ENCODE measurements at regions not wholly inside any gene's neighbourhood (a gene's known extent, or its start where the extent isn't known, plus 50 kb on each side); places are given as distances from the start of the nearest gene placed in this dataset.

DNA sequence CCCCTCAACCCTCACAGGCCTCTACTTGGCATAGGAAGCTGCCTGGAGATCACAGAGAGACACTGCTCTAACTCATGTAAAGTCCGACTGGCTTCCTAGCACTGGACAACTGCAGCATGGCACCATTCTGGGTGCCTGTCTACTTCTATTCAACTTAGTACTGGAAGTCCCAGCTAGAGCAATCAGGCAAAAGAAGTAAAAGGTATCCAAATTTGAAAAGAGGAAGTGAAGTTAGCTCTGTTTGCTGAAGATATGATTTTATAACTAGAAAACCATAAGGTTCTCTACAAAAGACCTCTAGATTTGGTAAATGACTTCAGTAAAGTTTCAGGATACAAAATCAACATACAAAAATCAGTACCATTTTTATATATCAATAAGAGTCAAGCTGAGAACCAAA is 1017.6 kb downstream of the PCDH9 start:
- H3K79me2 ChIP-seq (ENCODE audit: control insufficient read depth, insufficient read depth, low read length), result no peaks in the 10 kb centered on the region
- H2AFZ ChIP-seq (ENCODE audit: control insufficient read depth, low read depth, low read length), result no peak overlapping the region
- POLR2A ChIA-PET, result no interaction called here
- H3K9me3 ChIP-seq (replicated peaks; ENCODE audit: control insufficient read depth, insufficient read depth, low read length), result no peaks in the 10 kb centered on the region
- FAIRE-seq (no peak), DNase-seq (ENCODE audit: low read depth, low spot score) (no peak), ATAC-seq (peak; percentile 55)
- intact Hi-C loops (cut with micrococcal nuclease; ENCODE audit: unreplicated experiment) (no loop called here), in situ Hi-C loops (cut with MboI) (no loop called here)
- no peaks in the 10 kb centered on the region for H4K20me1 ChIP-seq (ENCODE audit: control insufficient read depth, insufficient read depth)
- H3K4me2 ChIP-seq (ENCODE audit: control insufficient read depth, insufficient read depth), result no peak overlapping the region
- 28% methylated on average over 1 of the region's 1 CpG for WGBS (ENCODE audit: insufficient coverage, insufficient replicate concordance, low lambda C conversion rate, missing lambda C conversion rate)
- SMC1A ChIA-PET (ENCODE audit: uncharacterized antibody, unreplicated experiment), result interaction anchor here (0.8 to 1.9 kb wide), 3 partner anchors 8 to 22 kb away, joined by 3 to 5 read pairs (median 3); no protein-coding TSS in a partner anchor
- no peak overlapping the region for H3K27ac ChIP-seq (ENCODE audit: control insufficient read depth, insufficient read depth)
- TF ChIP-seq POLR2A (IDR thresholded peaks at IDR 0.05; ENCODE audit: low read depth, low read length), result no peak
- peak; percentile 81 for TF ChIP-seq SPI1 (IDR thresholded peaks at IDR 0.05; ENCODE audit: borderline replicate concordance, insufficient read depth, low read depth, low read length)
- TF ChIP-seq ZNF24 (IDR thresholded peaks at IDR 0.05), result 0 out of 2 replicates have a peak, but pooled peaks have one; percentile 8
- TF ChIP-seq IKZF1 (conservative IDR thresholded peaks at IDR 0.05), result no peak
- no peaks in the 10 kb centered on the region for H3K27me3 ChIP-seq (replicated peaks in 1 of 2; ENCODE audit: control insufficient read depth in 2 of 2, insufficient read depth in 2 of 2, low read length in 1 of 2)
- CTCF ChIA-PET, result interaction anchor here (0.5 to 1.3 kb wide), 2 partner anchors 29 to 143 kb away, joined by 3 read pairs; no protein-coding TSS in a partner anchor
- no peak overlapping the region for H3K9ac ChIP-seq (ENCODE audit: control insufficient read depth, insufficient read depth, low read length)
- no TSS peak for BruUV-seq (replicated peaks)
- RAD21 ChIA-PET (ENCODE audit: unreplicated experiment), result interaction anchor here (1.2 kb wide), 1 partner anchor 75 kb away, joined by 3 read pairs; no protein-coding TSS in a partner anchor
- no peaks in the 10 kb centered on the region for H3K4me1 ChIP-seq (ENCODE audit: control insufficient read depth, insufficient read depth, low read length)
- H3K4me3 ChIP-seq, result no peak overlapping the region
- no peaks in the 10 kb centered on the region for H3K36me3 ChIP-seq (ENCODE audit: control insufficient read depth in 2 of 2, insufficient read depth in 2 of 2, low read length in 1 of 2)

DNA sequence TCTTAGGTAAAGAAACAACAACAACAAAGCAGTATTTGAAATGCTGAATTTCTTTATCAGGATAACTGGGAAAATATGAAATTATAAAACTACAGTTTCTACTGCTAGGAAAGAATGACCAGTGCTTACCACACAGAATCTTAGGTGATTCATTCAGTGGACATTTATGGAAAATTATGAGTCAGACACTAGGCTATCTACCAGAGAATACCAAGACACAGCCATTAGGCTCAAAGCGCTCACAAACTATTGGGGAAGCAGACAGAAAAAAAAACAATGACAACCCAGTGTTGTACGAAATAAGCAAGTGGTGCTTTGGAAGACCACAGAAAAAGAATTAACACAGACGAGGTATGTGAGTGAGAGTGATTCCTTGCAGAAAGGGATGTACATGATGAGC is 1019.5 kb downstream of the PCDH9 start:
- DNase-seq (ENCODE audit: low read depth, low spot score), result no peak
- Histone ChIP-seq H3K4me1 (ENCODE audit: control insufficient read depth, insufficient read depth, low read length) (no peaks in the 10 kb centered on the region), H3K79me2 (ENCODE audit: control insufficient read depth, insufficient read depth, low read length) (no peaks in the 10 kb centered on the region), H3K4me2 (ENCODE audit: control insufficient read depth, insufficient read depth) (no peak overlapping the region), H2AFZ (ENCODE audit: control insufficient read depth, low read depth, low read length) (no peak overlapping the region), H4K20me1 (ENCODE audit: control insufficient read depth, insufficient read depth) (no peaks in the 10 kb centered on the region), H3K27ac (ENCODE audit: control insufficient read depth, insufficient read depth) (no peak overlapping the region), H3K36me3 (ENCODE audit: control insufficient read depth in 2 of 2, insufficient read depth in 2 of 2, low read length in 1 of 2) (no peaks in the 10 kb centered on the region), H3K9ac (ENCODE audit: control insufficient read depth, insufficient read depth, low read length) (no peak overlapping the region), H3K4me3 (no peak overlapping the region), H3K9me3 (replicated peaks; ENCODE audit: control insufficient read depth, insufficient read depth, low read length) (no peaks in the 10 kb centered on the region), H3K27me3 (replicated peaks in 1 of 2; ENCODE audit: control insufficient read depth in 2 of 2, insufficient read depth in 2 of 2, low read length in 1 of 2) (no peaks in the 10 kb centered on the region)
- ChIA-PET POLR2A (no interaction called here), SMC1A (ENCODE audit: uncharacterized antibody, unreplicated experiment) (interaction anchor here (0.5 to 1.5 kb wide), 4 partner anchors 175 to 1253 kb away, joined by 3 to 5 read pairs (median 3); no protein-coding TSS in a partner anchor), CTCF (interaction anchor here (1.1 kb wide), 1 partner anchor 14 kb away, joined by 3 read pairs; no protein-coding TSS in a partner anchor), RAD21 (ENCODE audit: unreplicated experiment) (no interaction called here)
- WGBS (ENCODE audit: insufficient coverage, insufficient replicate concordance, low lambda C conversion rate, missing lambda C conversion rate), result 37% methylated on average over 3 of the region's 3 CpGs
- ATAC-seq, result no peak
- in situ Hi-C loops (cut with MboI) (no loop called here), intact Hi-C loops (cut with micrococcal nuclease; ENCODE audit: unreplicated experiment) (no loop called here)
- BruUV-seq (replicated peaks), result no TSS peak
- FAIRE-seq, result no peak
- TF ChIP-seq BRCA1 (IDR thresholded peaks at IDR 0.05; ENCODE audit: low read depth, low read length) (no peak), CHD2 (IDR thresholded peaks at IDR 0.05; ENCODE audit: borderline replicate concordance, low read depth, low read length) (no peak), IRF5 (IDR thresholded peaks at IDR 0.05; ENCODE audit: borderline replicate concordance) (no peak), STAT3 (IDR thresholded peaks at IDR 0.05; ENCODE audit: low read depth, low read length) (no peak), ZNF24 (IDR thresholded peaks at IDR 0.05) (no peak), ATF7 (IDR thresholded peaks at IDR 0.05; ENCODE audit: low read depth) (no peak), PML (IDR thresholded peaks at IDR 0.05; ENCODE audit: low read length) (no peak), RB1 (IDR thresholded peaks at IDR 0.05; ENCODE audit: borderline replicate concordance) (no peak), PAX8 (IDR thresholded peaks at IDR 0.05) (no peak), MEF2B (IDR thresholded peaks at IDR 0.05; ENCODE audit: partially characterized antibody, poor library complexity, severe bottlenecking) (no peak)
- TF ChIP-seq, protein P1, sequence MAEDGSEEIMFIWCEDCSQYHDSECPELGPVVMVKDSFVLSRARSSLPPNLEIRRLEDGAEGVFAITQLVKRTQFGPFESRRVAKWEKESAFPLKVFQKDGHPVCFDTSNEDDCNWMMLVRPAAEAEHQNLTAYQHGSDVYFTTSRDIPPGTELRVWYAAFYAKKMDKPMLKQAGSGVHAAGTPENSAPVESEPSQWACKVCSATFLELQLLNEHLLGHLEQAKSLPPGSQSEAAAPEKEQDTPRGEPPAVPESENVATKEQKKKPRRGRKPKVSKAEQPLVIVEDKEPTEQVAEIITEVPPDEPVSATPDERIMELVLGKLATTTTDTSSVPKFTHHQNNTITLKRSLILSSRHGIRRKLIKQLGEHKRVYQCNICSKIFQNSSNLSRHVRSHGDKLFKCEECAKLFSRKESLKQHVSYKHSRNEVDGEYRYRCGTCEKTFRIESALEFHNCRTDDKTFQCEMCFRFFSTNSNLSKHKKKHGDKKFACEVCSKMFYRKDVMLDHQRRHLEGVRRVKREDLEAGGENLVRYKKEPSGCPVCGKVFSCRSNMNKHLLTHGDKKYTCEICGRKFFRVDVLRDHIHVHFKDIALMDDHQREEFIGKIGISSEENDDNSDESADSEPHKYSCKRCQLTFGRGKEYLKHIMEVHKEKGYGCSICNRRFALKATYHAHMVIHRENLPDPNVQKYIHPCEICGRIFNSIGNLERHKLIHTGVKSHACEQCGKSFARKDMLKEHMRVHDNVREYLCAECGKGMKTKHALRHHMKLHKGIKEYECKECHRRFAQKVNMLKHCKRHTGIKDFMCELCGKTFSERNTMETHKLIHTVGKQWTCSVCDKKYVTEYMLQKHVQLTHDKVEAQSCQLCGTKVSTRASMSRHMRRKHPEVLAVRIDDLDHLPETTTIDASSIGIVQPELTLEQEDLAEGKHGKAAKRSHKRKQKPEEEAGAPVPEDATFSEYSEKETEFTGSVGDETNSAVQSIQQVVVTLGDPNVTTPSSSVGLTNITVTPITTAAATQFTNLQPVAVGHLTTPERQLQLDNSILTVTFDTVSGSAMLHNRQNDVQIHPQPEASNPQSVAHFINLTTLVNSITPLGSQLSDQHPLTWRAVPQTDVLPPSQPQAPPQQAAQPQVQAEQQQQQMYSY (CRISPR knock-in tag; IDR thresholded peaks at IDR 0.05), result no peak
